HG02759 (cell line): ENCODE measurements at regions not wholly inside any gene's neighbourhood (a gene's known extent, or its start where the extent isn't known, plus 50 kb on each side); places are given as distances from the start of the nearest gene placed in this dataset.

ENCODE experiments used
- ATAC-seq: cut with Tn5 transposase; IDR thresholded peaks from one replicate; pipeline ENCODE4 v1.9.1; 2021; ENCODE audit warnings: mild to moderate bottlenecking, moderate library complexity; ENCODE audit not compliant: unreplicated experiment

DNA sequence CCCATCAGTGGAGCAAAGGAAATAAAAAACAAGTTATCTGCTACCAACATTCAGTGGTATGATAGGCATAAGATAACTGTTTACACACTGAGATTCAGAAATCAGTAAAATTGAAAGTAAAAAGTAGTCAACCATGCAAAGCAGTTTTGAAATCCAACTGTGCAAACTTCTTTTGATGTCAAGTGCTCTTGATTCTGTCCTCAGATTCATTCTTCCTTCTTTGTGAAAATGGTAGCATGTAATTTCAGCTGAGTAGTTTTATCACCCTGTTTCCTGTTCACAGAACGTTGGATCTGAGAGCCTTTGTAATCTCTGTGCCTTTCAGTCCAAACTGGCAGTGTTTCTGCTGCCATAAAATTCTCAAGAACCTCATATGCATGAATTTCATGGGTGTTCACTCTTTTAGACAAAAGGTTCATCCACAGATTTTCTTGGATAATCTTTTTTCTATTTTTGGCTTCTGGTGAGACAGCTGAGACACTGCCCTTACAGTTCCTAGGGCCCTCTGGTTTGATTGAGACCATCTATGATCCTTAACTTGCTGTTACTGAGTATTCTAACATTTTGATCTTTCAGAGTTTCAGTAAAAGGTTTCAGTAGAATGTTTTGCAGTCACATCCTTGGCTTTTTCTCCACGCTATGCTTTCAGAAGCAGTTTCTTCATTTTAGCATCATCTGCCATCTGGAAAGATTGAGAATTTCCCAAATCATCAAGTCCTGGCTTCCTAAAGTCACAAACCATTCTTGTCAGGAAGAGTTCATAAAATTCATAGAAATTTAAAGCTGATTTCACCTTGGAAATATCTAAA, 272.3 kb upstream of the EPHA4 start:
- peak; percentile 62 for ATAC-seq

DNA sequence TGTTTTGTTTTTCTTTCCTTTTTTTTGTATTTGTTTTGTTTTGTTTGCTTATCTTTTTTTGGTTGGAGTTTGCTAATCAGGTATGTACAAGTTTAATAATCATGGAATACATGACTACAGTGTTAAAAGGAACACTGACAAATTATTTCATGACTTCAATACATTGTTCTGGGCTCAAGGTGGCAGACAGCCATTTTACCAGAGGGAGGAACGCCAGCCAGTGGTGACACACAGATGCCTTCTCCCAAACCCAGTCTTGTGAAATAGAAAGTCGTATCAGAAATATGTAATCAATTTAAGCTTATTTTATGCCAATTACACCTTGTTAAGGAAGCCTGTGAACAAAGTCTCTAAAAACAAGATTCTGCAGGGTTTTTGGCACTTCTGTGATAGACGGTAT, 264.0 kb upstream of the EPHA4 start:
- ATAC-seq, result no peak

DNA sequence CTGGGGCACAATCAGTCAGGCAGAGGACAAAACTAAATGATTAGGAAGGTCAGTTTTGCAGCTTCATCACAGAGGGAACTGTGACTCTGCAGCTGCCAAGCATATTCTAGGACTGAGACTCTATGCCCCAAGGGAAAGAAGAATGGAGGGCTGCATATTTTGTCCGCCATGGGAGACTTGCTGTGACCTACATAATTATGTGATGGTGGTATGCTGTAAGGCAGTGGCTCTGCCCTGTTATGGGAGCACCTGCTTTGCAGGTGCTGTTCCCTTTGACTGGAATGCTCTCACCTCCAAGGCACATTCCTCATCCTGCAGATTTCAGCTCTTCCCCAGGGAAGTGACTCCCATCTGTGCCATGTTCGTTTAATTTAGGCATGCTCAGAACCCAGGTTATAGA, 261.9 kb upstream of the EPHA4 start:
- no peak for ATAC-seq

DNA sequence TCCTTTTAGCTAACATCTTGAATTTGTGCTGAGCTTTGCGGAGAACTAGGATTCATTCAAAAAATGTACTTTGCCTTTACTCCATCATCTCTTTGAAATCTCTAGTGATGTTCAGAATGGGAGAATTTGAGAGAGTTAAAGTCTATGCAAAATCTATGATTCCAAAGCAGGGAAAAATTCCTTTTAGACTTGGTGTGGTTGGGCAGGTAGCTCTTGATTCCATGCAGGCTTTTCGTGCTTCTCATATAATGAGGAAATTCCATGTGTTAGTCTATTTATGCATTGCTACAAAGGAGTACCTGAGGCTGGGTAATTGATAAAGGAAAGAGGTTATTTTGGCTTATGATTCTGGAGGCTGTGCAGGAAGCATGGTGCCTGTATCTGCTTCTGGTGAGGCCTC, 258.9 kb upstream of the EPHA4 start:
- no peak for ATAC-seq

DNA sequence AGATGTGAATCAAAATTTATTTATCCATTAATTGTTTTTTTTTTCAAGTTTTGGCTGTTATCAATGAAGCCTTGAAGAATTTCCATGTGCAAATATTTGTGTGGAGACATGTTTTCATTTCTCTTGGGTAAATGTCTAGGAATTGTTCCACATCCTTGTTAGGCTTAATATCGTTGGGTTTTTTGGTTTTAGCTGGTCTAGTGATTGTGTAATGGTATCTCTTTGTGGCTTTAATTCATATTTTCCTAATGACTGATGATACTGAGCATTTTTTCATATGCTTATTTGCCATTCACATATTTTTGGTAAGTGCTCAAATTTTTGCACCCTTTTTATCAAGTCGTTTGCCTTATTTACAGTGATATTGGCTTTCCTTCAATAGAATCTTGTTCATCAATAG, 250.3 kb upstream of the EPHA4 start:
- no peak for ATAC-seq

DNA sequence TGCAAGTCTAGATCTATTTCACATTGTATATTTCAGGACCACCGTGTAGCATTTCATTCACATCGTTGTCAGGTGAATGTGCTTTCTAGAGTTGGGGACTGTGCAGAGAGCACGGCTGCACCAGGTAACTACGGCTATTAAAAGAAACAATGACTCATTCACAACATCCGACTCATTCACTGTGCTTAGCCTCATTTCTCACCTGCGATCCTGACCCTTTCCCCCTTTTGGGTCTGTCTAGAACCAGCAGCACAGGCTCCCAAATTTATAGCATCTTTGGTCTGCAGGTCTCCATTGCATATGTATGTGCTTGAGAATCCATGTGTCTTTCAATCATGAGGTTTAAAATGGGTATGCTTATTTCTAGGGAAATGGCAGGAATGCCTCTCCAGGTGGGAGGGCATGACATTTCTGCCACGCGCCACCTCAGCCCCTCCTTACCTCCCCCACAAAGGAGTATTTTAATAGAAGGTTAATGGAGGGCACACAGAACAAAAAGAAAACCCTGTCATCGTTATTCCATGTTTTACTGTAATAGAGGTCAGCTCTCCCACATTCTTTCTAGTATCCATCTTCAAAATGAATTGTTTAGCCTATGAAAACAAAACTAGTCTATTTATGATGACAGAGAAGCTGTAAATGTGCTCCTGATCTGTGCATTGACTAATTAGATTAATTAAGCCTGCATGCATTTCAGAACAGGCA, 246.7 kb upstream of the EPHA4 start:
- ATAC-seq, result no peak

DNA sequence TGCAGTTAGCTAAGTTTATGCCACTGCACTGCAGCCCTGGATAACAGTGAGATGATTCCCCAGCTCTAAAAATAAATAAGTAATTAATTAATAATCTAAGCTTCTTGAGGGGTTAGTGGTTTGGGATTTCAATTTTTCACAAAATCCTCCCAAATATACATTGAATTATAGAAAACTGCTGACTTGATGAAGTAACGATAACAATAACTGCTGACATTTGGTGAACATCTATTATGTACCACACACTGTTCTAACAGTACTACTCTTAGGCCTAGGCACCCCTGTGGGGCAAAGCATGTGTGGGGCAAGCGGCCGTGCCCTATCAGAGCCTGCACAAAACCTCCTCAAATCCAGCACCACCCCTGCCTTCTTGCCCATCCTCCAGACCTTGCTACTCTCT, 245.8 kb upstream of the EPHA4 start:
- ATAC-seq, result no peak

DNA sequence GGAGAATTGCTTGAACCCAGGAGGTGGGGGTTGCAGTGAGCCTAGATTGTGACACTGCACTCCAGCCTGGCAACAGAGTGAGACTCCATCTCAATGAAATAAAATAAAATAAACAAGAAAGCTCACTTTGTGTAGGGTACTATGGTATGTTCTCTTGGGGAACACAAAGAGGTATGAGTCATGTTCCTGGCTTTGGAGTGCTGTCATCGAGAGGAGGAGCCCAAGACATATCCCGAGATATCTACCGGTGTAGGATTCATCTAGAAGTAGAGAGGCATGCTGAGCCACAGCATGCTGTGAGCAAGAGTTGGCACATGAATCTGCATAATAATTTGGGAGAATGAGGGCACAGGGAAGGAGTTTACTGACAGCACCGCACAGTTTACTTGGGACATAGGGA, 244.9 kb upstream of the EPHA4 start:
- no peak for ATAC-seq

DNA sequence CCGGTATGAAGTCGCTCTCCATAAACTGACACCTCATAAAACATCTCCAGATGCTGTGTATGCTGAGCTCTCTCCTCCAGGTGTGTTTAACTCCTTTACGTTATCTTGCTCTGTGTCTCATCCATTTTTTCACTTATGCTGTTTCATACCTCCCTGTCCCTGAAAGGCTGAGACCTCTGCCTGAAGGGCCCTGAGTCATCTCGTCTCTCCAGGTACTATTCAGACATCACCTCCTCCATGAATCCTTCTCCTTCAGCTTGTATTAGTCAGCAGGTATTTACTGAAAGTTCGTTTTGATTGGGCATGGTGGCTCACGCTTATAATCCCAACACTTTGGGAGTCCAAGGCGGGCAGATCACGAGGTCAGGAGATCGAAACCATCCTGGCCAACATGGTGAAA, 244.5 kb upstream of the EPHA4 start:
- no peak for ATAC-seq

DNA sequence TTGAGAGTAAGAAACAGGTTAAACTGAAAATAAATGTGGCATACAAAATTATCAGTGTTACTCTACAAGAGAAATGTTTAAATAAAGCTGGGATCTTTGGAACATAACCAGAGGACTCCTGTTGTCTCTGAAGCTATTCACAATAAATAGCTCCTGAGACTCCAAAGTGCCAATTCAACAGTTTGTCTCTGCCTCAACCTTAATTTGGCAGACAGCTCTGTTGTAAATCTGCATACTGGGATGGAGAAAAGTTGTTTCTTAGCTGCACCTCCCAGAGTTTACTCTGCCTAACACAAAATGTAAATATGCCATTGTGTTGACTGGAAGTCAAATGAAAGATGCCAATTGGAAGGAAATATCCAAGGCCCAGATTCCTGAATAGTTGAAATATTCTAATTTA, 238.5 kb upstream of the EPHA4 start:
- no peak for ATAC-seq

DNA sequence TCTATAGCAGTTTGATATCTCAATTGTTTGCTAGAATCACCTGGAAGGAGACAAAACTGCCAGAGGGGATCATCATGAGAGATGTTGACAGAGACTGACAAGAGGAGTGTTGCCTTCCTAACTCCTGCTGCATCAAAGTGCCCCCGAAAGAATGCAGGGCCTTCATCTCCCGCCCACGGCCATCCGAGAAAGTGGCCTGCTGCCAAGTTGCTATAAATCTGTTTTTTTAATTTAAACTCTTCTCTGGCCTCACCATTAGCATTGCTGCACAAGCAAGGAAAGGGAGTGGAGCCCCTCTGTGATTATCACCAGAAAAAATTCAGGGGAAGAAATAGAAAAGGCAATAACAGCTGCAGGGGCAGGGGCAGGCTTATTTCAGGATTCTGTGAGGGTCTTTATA, 238.1 kb upstream of the EPHA4 start:
- no peak for ATAC-seq

DNA sequence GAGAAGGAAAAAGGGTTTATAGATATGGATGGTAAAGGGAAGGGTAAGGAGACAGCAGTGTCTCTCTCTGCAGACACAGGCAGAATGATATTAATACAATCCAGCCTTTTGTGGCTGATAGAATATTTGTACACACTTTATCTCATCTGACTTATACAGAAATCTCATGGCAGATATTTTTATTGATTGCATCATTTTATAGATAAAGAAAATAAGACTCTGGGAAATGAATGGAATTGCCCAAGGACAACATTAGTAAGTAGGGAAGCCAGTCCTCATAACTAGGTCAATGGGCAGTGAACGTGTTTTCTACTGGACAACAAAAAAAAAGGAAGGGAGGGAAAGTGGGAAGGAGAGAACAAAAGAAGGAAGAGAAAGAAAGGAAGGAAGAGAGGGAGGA, 236.4 kb upstream of the EPHA4 start:
- ATAC-seq, result no peak

DNA sequence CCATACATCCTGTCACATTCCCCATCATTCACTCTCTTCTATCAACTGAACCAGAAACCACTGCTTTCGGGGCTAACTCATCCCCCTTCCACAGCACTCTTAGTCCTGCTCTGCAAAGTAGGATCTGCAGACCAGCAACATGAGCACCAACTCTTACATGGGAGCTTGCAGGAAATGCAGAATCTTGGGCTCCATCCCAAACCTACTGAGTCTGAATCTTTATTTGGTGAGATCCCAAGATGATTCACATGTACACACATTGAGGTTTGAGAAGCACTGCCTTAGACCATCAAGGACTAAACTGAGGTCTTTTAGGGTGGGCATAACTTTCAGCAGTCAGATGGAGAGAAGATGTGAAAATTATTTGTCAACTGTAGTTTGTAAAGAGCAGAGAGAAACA, 235.6 kb upstream of the EPHA4 start:
- ATAC-seq, result no peak

DNA sequence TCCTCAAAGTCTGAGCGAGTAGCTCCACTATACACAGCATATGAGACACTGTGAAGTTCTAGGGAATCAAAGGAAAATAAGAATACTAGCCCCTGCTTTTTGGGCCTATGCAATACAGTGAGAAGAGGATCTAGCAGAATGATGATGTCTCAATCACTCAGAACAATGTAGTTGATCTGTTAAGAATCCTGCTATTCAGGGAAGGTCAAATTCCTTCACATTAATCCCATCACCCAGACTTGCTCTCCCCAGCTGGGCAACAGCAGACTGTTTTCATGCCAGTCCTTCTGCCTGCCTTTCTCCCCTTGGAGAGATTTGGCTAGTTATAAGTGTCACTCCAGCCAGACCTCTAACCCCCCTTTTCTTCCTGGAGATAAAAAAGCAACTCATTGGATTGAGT, 230.0 kb upstream of the EPHA4 start:
- no peak for ATAC-seq

DNA sequence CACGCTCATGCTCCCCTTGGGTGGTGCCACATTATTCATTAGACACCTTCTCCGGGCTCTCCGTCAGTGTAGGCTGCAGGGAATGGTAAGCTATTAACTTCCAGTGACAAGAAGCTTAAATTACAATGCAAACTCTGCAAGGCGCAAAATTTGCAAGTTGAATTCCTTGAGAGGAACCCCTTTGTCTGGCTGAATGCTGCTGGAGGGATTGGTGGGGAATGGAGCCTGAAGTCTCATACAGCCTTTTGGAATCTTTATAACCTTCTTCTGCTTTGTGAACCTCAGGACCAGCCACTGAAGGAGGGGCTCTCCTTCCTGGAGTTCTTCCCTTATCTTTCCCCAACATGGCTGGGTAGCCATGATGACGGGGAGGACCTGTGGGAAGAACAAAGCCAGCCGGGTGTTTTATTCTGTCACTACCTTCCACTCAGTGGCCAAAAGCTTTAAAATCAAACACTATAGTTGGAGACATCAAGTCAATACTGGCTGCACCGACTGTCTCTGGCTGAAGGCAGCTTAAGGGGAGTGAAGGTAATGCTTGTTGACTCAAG, 220.9 kb upstream of the EPHA4 start:
- ATAC-seq, result no peak

DNA sequence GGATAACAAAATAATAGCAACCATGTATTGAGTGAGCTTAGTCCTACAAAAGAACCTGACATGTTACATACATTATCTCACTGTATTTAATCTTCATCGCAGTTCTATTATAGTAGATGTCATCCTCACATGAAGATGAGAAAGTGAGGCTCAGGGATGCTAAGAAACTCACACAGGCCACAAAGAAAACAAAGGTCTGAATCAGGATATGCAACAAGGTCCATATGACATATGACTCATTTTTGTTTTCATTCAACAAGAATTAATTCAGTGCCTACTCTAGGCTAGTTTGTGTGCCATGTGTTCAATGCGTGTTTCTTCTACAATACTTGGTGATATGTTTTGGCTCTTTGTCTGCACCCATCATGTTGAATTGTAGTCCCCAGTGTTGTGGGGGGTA, 219.7 kb upstream of the EPHA4 start:
- ATAC-seq, result no peak

DNA sequence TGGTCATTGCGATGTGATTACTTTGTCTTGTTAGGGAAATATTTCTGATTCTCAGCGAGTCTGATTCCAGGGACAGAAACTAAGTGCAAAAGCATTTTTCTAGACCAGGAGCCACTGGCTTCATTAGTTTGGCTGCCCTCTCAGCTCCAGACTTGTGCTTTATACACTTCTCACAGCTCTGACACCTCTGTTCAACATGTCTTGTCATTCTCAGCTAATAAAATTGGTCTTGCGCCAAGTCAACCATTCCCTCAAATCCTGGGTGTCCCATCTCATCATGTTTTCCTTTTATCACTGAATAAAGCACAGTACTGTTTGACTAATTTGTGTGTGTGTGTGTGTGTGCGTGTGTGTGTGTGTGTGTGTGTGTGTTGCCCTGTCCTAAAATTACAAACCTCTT, 215.5 kb upstream of the EPHA4 start:
- no peak for ATAC-seq

DNA sequence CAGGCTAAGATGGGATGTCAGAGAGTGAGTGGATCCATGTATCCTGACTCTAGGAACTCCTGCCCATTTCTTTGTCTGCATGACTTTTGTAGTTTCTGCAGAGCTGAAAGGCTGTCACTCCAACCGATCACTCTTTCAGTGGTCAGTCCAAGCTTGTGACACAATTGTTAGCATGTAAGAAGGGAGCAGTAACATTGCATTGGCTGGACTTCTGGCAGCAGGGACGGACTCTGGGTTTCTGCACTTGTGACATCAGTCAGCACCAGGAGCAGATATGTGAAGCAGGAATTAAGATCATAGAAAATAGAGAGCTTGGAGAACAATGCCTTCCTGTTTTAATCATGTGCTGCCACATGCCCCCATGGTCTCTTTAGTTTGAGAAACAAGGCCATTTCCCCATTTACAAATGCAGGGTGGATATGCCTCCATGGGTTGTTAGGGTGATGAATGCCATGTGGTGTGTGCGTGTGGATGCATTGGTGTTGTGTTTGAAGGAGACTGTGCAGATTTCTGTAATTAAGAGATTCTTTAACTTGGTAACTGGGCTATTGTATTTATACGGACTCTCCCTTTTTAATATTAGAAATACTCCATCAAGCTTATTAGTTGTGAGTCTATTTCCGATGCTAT, 214.3 kb upstream of the EPHA4 start:
- no peak for ATAC-seq

DNA sequence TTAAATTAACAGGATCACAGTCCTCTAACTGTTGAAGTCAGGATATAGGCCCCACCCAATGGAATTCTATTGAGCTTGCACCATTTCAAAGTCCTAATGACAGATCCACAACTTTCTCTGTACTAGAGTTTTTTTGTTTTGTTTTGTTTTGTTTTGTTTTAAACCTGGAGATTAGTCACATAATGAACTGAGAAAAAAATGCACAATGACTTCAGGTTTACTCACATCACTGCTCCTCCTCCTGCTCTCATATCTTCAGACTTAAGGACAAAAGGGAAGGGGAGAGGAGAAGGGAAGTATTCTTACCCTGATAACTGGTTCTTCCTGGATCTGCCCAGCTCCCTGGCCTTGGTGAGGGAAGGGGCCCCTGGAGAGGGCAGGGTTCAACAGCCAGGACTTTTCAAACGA, 208.2 kb upstream of the EPHA4 start:
- ATAC-seq, result no peak

DNA sequence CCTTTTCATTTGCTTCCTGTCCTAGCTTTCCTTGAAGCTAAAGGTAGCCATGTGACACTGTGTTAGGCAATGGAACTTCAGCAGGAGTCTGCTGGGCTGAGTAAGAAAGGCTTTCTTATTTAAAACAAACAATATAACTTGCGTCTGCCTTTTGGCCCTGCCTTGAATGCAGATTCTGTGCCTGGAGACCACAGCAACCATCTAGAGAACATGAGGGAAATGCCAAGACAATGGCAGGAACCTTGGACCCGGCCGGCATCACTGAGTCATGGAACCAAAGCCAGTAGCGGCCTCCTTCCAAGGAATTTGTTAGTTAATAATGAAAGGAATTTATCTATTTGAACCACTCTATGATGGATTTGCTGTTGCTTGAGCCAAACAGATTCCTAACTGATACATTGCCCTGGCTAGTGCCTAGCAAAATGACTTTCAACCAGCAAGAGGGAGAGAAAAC, 207.5 kb upstream of the EPHA4 start:
- ATAC-seq, result no peak

DNA sequence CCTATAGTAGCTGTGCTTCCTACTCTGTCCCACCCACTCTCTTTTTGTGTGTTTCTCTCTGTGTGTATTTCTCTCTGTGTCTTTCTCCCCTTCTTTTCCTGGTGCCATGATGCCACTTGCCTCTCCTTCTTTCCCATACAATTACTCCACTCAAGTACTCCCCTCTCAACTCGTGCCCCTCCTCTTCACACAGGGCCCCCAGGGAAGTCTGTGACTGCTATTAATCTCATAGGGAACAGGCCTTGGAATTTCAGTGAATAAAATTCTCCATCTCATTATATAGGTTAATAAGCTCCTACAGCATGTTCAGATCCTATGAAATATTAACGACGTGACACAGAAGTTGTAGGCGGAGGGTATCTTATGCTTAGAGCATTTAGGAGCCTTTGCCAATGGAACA, 205.9 kb upstream of the EPHA4 start:
- ATAC-seq, result no peak

DNA sequence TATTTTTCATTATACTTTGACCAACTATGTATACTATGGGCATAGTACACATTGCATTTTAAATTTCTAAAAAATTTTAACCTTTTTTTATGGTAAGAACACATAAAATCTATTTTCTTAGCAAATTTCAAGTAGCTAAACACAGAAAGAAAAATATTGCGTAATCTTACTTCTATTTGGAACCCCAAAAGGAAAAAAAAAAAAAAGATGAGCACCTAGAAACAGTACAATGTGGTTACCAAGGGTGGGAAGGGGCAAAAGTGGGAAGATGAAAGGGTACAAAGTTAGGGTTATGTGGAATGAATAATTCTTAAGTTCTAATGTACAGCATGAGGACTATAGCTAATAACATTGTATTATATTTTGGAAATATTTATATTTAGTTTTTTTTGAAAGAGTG, 205.0 kb upstream of the EPHA4 start:
- no peak for ATAC-seq
